SK-N-MC (cell line): ENCODE measurements at regions not wholly inside any gene's neighbourhood (a gene's known extent, or its start where the extent isn't known, plus 50 kb on each side); places are given as distances from the start of the nearest gene placed in this dataset.

Experiments used
- EZH2 ChIP-seq: fragments of 200-600 bp; sonication (generic); IDR thresholded peaks from one replicate; pipeline ENCODE4 v1.6.1; 2017; ENCODE audit warnings: antibody characterized with exemption
- POLR2AphosphoS5 ChIP-seq: IDR thresholded peaks from 2 replicates; pipeline ENCODE4 v1.6.1; 2012; ENCODE audit warnings: mild to moderate bottlenecking, low read depth, low read length, borderline replicate concordance

DNA sequence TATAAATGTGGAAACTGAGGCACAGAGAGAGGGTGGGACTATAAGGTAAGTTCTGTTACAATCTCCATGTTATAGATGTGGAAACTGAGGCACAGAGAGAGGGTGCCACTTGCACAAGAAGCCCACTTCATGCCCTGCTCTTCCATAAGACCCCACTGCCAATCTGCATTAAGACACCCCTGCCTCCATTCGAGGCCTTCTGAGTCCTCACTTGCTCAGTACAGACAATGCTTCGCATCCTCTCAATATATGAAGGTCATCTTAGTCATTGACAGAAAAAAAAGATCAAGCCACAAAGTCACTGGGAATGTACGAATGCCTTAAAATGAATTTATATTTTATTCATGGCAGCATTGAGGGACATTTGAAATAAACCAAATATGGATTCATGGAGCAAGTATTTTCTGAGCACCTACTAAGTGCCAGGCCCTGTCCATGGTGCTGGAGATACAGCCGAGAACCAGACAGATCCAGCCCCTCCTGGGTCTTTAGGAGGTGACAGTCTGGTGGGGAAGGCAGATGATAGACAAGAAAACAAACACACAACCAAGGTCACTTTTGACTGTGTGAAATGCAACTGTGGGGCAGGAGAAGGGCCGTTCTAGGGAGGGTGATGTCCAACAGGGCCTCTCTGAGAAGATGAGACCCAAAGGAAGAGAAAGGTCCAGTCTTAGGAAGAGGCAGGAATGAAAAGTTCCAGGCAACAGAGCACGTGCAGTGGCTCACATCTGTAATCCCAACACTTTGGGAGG lies 92.5 kb upstream of the PTPN1 start:
- TF ChIP-seq POLR2AphosphoS5 (no peak), EZH2 (no peak)
